Aorta (tissue), 5 donors: ENCODE measurements at regions not wholly inside any gene's neighbourhood (a gene's known extent, or its start where the extent isn't known, plus 50 kb on each side); places are given as distances from the start of the nearest gene placed in this dataset.

Experiments used
- ATAC-seq: fragments of 200-7000 bp; cut with Tn5 transposase; one replicate; pipeline ENCODE4 v1.9.1; 2022; ENCODE audit warnings: moderate library complexity; ENCODE audit not compliant: low FRiP score
- DNase-seq, 2 donors: peaks; one replicate each; pipeline ENCODE4 v3.0.0-alpha.2; 2020
- H3K27ac ChIP-seq, 2 donors: one replicate each; pipeline ENCODE4 v1.5.1; 2013; ENCODE audit warnings: low read length in 2 of 2, mild to moderate bottlenecking in 2 of 2, moderate library complexity in 2 of 2, control low read depth in 1 of 2, inconsistent platforms in 1 of 2, low read depth in 1 of 2
- H3K27me3 ChIP-seq, 2 donors: one replicate each; pipeline ENCODE4 v1.6.1; 2013; ENCODE audit warnings: control low read depth in 1 of 2, low read length in 1 of 2, mild to moderate bottlenecking in 1 of 2, moderate library complexity in 1 of 2; ENCODE audit not compliant: insufficient read depth in 2 of 2, control insufficient read depth in 1 of 2
- H3K36me3 ChIP-seq, 2 donors: one replicate each; pipeline ENCODE4 v1.6.1; 2013; ENCODE audit warnings: control low read depth in 1 of 2, low read length in 1 of 2, mild to moderate bottlenecking in 1 of 2; ENCODE audit not compliant: insufficient read depth in 2 of 2, control insufficient read depth in 1 of 2
- H3K4me1 ChIP-seq, 2 donors: one replicate each; pipeline ENCODE4 v1.6.1; 2013; ENCODE audit warnings: low read length in 2 of 2, control low read depth in 1 of 2, mild to moderate bottlenecking in 1 of 2, moderate library complexity in 1 of 2; ENCODE audit not compliant: insufficient read depth in 2 of 2, control insufficient read depth in 1 of 2
- H3K4me3 ChIP-seq, 2 donors: one replicate each; pipeline ENCODE4 v1.5.1; 2013; ENCODE audit warnings: low read length in 2 of 2, control low read depth in 1 of 2, mild to moderate bottlenecking in 1 of 2
- H3K9me3 ChIP-seq: one replicate; pipeline ENCODE4 v1.6.1; 2013; ENCODE audit warnings: mild to moderate bottlenecking, low read length; ENCODE audit not compliant: control insufficient read depth
- WGBS, 2 donors: extraction: QIAGEN DNeasy Blood & Tissue Kit; methylation state at CpG; one replicate each; pipeline ENCODE4 v1.1.7; 2013; 5-methylcytosine and 5-hydroxymethylcytosine counted together
- intact Hi-C, 2 donors: fragments of 100-400 bp; cut with DNase I; formaldehyde crosslinking; loops; one replicate each; pipeline versions ENCODE4 v1.14.2 to v1.15.0; 2022
- donor health status: healthy with polysubstance abuse.
- donor health status: Bipolar disorder and iron deficiency.
- donor health status: DM: no; HTN: no; CAD: no.
- donor health status: DM: no; HTN: no; CAD: no.
- donor health status: DM: yes; HTN: yes; CAD: no.

- DNase-seq (no peak), ATAC-seq (no peak)
- intact Hi-C loops = no loop called here
- WGBS, 2 donors = 13 to 29% methylated on average over 2 of the region's 2 CpGs
- H3K27me3 ChIP-seq = no peaks in the 10 kb centered on the region
- H3K4me3 ChIP-seq = no peak overlapping the region
- no peaks in the 10 kb centered on the region for H3K9me3 ChIP-seq
- H3K27ac ChIP-seq = no peak overlapping the region
- no peaks in the 10 kb centered on the region for H3K4me1 ChIP-seq
- H3K36me3 ChIP-seq = no peaks in the 10 kb centered on the region
Measured at GRCh38 chr4:18294846-18295245, 273.3 kb upstream of the LCORL start.

GRCh38 chr4:18294021-18294420 lies 272.5 kb upstream of the LCORL start:
- no peak overlapping the region for H3K4me3 ChIP-seq
- H3K9me3 ChIP-seq = no peaks in the 10 kb centered on the region
- H3K27ac ChIP-seq = no peak overlapping the region
- no peaks in the 10 kb centered on the region for H3K27me3 ChIP-seq
- no peaks in the 10 kb centered on the region for H3K4me1 ChIP-seq
- H3K36me3 ChIP-seq = no peaks in the 10 kb centered on the region
- DNase-seq = no peak
- ATAC-seq = no peak
- WGBS, 2 donors = 76 to 87% methylated on average over 6 of the region's 6 CpGs
- intact Hi-C loops = no loop called here

- Histone ChIP-seq H3K4me3 (no peak overlapping the region), H3K27me3 (peaks cover 0 to 2% of the 10 kb centered on the region in 2 donors), H3K4me1 (no peaks in the 10 kb centered on the region), H3K36me3 (no peaks in the 10 kb centered on the region), H3K9me3 (no peaks in the 10 kb centered on the region), H3K27ac (no peak overlapping the region)
- 80 to 84% methylated on average over 6 of the region's 6 CpGs for WGBS, 2 donors
- intact Hi-C loops = no loop called here
- DNase-seq (no peak), ATAC-seq (no peak)
Measured at GRCh38 chr4:18292411-18292810, 270.9 kb upstream of the LCORL start.

DNA sequence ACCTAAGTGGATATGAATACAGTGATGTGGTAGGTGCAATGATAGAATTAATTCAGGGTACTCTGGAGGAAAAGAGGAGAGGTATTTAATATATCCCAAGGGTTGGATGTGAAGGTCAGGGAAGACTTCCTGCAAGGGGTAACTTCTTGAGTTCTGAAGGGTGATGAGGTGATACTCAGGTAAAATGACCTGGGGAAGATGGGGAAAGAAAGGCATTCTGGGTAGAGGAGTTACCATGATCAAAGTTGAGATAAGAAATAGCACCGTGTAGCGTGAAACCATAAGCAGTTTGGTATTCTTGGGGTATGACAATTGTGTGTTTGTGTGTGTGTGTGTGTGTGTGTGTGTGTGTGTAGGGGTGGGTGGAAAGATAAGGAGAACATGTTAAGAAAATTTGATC lies 270.4 kb upstream of the LCORL start:
- intact Hi-C loops = no loop called here
- no peak overlapping the region for H3K4me3 ChIP-seq
- no peaks in the 10 kb centered on the region for H3K36me3 ChIP-seq
- no peaks in the 10 kb centered on the region for H3K9me3 ChIP-seq
- H3K27ac ChIP-seq = no peak overlapping the region
- ATAC-seq (no peak), DNase-seq (no peak)
- no peaks in the 10 kb centered on the region for H3K4me1 ChIP-seq
- 84 to 87% methylated on average over 2 of the region's 2 CpGs for WGBS, 2 donors
- peaks cover 0 to 2% of the 10 kb centered on the region in 2 donors for H3K27me3 ChIP-seq

GRCh38 chr4:18291256-18291655 lies 269.7 kb upstream of the LCORL start:
- Histone ChIP-seq H3K36me3 (no peaks in the 10 kb centered on the region), H3K27me3 (peaks cover 0 to 2% of the 10 kb centered on the region in 2 donors), H3K4me1 (no peaks in the 10 kb centered on the region), H3K4me3 (no peak overlapping the region), H3K27ac (no peak overlapping the region), H3K9me3 (no peaks in the 10 kb centered on the region)
- no peak for DNase-seq
- no peak for ATAC-seq
- intact Hi-C loops = no loop called here
- 44 to 52% methylated on average over 5 of the region's 5 CpGs for WGBS, 2 donors

DNA sequence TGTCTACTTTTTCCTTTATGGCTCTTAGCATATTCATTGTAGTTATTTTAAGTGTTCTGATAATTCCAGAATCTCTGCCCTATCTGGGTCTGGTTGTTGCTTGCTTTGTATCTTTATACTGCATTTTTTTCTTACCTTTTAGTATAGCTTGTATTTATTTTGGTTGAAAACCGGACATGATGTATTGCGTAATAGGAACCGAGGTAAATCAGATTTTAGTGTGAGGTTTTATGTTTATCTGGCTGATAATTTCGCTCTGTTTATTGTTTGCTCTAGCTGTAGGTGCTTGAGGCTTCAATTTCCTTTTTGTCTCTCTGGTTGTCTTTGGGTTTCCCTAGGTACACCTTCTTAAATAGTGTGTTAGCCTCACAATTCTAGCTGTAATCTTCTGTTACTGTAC lies 263.8 kb upstream of the LCORL start:
- no peak overlapping the region for H3K27ac ChIP-seq
- no peak for ATAC-seq
- no peak for DNase-seq
- no peak overlapping the region for H3K4me3 ChIP-seq
- intact Hi-C loops = no loop called here
- no peaks in the 10 kb centered on the region for H3K4me1 ChIP-seq
- peaks cover 0 to 2% of the 10 kb centered on the region in 2 donors for H3K27me3 ChIP-seq
- WGBS, 2 donors = 82 to 88% methylated on average over 4 of the region's 4 CpGs
- H3K36me3 ChIP-seq = no peaks in the 10 kb centered on the region
- peaks cover 1% of the 10 kb centered on the region for H3K9me3 ChIP-seq

GRCh38 chr4:18278244-18278643 lies 256.7 kb upstream of the LCORL start:
- WGBS, 2 donors = 80 to 82% methylated on average over 4 of the region's 4 CpGs
- Histone ChIP-seq H3K4me1 (no peaks in the 10 kb centered on the region), H3K9me3 (no peaks in the 10 kb centered on the region), H3K4me3 (no peak overlapping the region), H3K27me3 (no peaks in the 10 kb centered on the region), H3K27ac (no peak overlapping the region), H3K36me3 (no peaks in the 10 kb centered on the region)
- intact Hi-C loops = no loop called here
- no peak for DNase-seq
- no peak for ATAC-seq

DNA sequence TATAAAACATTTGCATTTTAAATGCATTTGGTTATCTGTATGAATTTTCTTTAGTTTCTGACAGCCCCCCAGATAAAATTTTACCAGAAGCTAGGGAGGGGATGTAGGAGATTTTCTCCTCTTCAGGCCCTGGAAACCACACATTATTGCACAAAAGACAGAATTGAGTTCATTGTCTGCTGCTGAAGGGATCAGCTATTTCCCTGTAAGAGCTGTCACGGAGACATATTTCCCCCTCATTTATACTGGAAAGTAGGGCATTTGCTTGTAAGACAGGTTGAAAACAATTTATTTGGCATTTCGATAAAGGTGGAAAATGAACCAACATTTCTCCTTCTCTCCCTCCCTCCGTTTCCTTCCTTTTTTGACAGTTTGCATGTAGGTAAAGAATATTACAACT lies 241.3 kb upstream of the LCORL start:
- WGBS, 2 donors = 74 to 77% methylated on average over 3 of the region's 3 CpGs
- intact Hi-C loops = no loop called here

DNA sequence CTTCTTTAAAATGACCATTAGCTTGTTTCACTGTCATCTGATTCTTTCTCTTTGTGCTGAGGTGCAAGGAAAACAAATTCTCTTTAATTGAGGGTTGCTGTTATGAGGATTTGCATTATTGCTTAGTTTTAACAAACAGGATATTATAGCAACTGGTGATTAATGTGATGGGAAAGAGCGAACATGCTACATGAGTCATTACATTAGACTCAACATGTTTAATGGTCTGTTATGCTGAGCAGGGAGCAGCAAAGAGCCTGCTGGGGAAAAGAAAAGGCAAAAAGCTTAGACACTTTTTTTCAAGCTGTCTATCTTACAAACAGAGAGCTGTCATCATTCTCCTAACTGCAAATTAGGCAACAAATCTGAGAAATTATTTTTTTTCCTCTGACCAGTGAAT lies 230.5 kb upstream of the LCORL start:
- Histone ChIP-seq H3K36me3 (no peaks in the 10 kb centered on the region), H3K4me1 (no peaks in the 10 kb centered on the region), H3K27me3 (no peaks in the 10 kb centered on the region), H3K4me3 (no peak overlapping the region), H3K27ac (no peak overlapping the region), H3K9me3 (peaks cover 1% of the 10 kb centered on the region)
- no peak for DNase-seq
- ATAC-seq = no peak
- intact Hi-C loops = no loop called here
- 56 to 65% methylated on average over 1 of the region's 1 CpG for WGBS, 2 donors

More for the DNA sequence above, 241.3 kb upstream of the LCORL start:
- H3K27ac ChIP-seq = no peak overlapping the region
- DNase-seq (no peak), ATAC-seq (no peak)
- no peaks in the 10 kb centered on the region for H3K4me1 ChIP-seq
- H3K36me3 ChIP-seq = no peaks in the 10 kb centered on the region
- H3K4me3 ChIP-seq = no peak overlapping the region
- no peaks in the 10 kb centered on the region for H3K27me3 ChIP-seq
- H3K9me3 ChIP-seq = peaks cover 2% of the 10 kb centered on the region
